ENCODE measurements at regions not wholly inside any gene's neighbourhood (a gene's known extent, or its start where the extent isn't known, plus 50 kb on each side); places are given as distances from the start of the nearest gene placed in this dataset.

- no peak for TF ChIP-seq CTCF (IDR thresholded peaks at IDR 0.05)
- TF ChIP-seq PREB (CRISPR knock-in tag; IDR thresholded peaks at IDR 0.05; ENCODE audit: borderline replicate concordance) = no peak
- TF ChIP-seq NFYB (CRISPR knock-in tag; conservative IDR thresholded peaks at IDR 0.05; ENCODE audit: low read depth) = no peak
- no peak for TF ChIP-seq USF2 (CRISPR knock-in tag; IDR thresholded peaks at IDR 0.05)
- TF ChIP-seq HMGXB4 (CRISPR knock-in tag; IDR thresholded peaks at IDR 0.05) = no peak
- TF ChIP-seq GABPB1 (CRISPR knock-in tag; IDR thresholded peaks at IDR 0.05) = no peak
Measured at GRCh38 chr12:11596141-11596540, 53.3 kb upstream of the ETV6 start.

All from WTC11 (cell line).